ENCODE measurements at regions not wholly inside any gene's neighbourhood (a gene's known extent, or its start where the extent isn't known, plus 50 kb on each side); places are given as distances from the start of the nearest gene placed in this dataset.

- no peak for DNase-seq (ENCODE audit: low spot score)
These were observed 677.1 kb upstream of the NR2F2 start for GRCh38 chr15:95653361-95653805.

- no peak for DNase-seq (ENCODE audit: low spot score)
These were observed 675.4 kb upstream of the NR2F2 start for GRCh38 chr15:95655089-95655607.

- no peak for DNase-seq (ENCODE audit: low spot score)
These were observed 673.9 kb upstream of the NR2F2 start for GRCh38 chr15:95656595-95656994.

GRCh38 chr15:95658799-95659198 is 671.7 kb upstream of the NR2F2 start:
- DNase-seq (ENCODE audit: low spot score) = no peak

- DNase-seq (ENCODE audit: low spot score) = no peak
These were observed 670.8 kb upstream of the NR2F2 start for GRCh38 chr15:95659656-95660055.

GRCh38 chr15:95662638-95663037 is 667.9 kb upstream of the NR2F2 start:
- DNase-seq (ENCODE audit: low spot score) = no peak

GRCh38 chr15:95663156-95664100 is 667.1 kb upstream of the NR2F2 start:
- DNase-seq (ENCODE audit: low spot score) = peak; percentile 29

GRCh38 chr15:95664450-95664849 is 666.0 kb upstream of the NR2F2 start:
- no peak for DNase-seq (ENCODE audit: low spot score)

GRCh38 chr15:95669146-95669922 is 661.2 kb upstream of the NR2F2 start:
- DNase-seq (ENCODE audit: low spot score) = peak; percentile 40

GRCh38 chr15:95674031-95674430 is 656.5 kb upstream of the NR2F2 start:
- DNase-seq (ENCODE audit: low spot score) = no peak

- no peak for DNase-seq (ENCODE audit: low spot score)
These were observed 654.0 kb upstream of the NR2F2 start for GRCh38 chr15:95676500-95676899.

- DNase-seq (ENCODE audit: low spot score) = no peak
These were observed 650.5 kb upstream of the NR2F2 start for GRCh38 chr15:95679847-95680582.

- DNase-seq (ENCODE audit: low spot score) = no peak
These were observed 649.8 kb upstream of the NR2F2 start for GRCh38 chr15:95680728-95681127.

- DNase-seq (ENCODE audit: low spot score) = no peak
These were observed 648.5 kb upstream of the NR2F2 start for GRCh38 chr15:95681836-95682544.

GRCh38 chr15:95684126-95684525 is 646.4 kb upstream of the NR2F2 start:
- no peak for DNase-seq (ENCODE audit: low spot score)

- DNase-seq (ENCODE audit: low spot score) = peak; percentile 64
These were observed 645.8 kb upstream of the NR2F2 start for GRCh38 chr15:95684693-95685115.

- no peak for DNase-seq (ENCODE audit: low spot score)
These were observed 643.4 kb upstream of the NR2F2 start for GRCh38 chr15:95687061-95687460.

- DNase-seq (ENCODE audit: low spot score) = no peak
These were observed 642.8 kb upstream of the NR2F2 start for GRCh38 chr15:95687686-95688085.

- no peak for DNase-seq (ENCODE audit: low spot score)
These were observed 639.7 kb upstream of the NR2F2 start for GRCh38 chr15:95690631-95691340.

- no peak for DNase-seq (ENCODE audit: low spot score)
These were observed 636.6 kb upstream of the NR2F2 start for GRCh38 chr15:95693917-95694316.

- no peak for DNase-seq (ENCODE audit: low spot score)
These were observed 632.3 kb upstream of the NR2F2 start for GRCh38 chr15:95698230-95698629.
